Choroid plexus epithelial cell (primary cell): ENCODE measurements at regions not wholly inside any gene's neighbourhood (a gene's known extent, or its start where the extent isn't known, plus 50 kb on each side); places are given as distances from the start of the nearest gene placed in this dataset.

ENCODE experiments used
- DNase-seq: peaks from one replicate; pipeline ENCODE4 v3.0.0-alpha.2; 2010; ENCODE audit warnings: low read depth
- H3K4me3 ChIP-seq: 2 replicates; pipeline ENCODE4 v1.5.1; 2011; ENCODE audit warnings: low read depth, mild to moderate bottlenecking, control low read depth, low read length, moderate library complexity
- CTCF ChIP-seq: conservative IDR thresholded peaks from 2 replicates; pipeline ENCODE4 v1.5.1; 2011; ENCODE audit warnings: low read depth, mild to moderate bottlenecking, control low read depth, inconsistent platforms, low read length, moderate library complexity

GRCh38 chr1:221477252-221477651 is 264.6 kb downstream of the DUSP10 start:
- no peak for TF ChIP-seq CTCF
- no peak for DNase-seq
- H3K4me3 ChIP-seq: no peak overlapping the region

DNA sequence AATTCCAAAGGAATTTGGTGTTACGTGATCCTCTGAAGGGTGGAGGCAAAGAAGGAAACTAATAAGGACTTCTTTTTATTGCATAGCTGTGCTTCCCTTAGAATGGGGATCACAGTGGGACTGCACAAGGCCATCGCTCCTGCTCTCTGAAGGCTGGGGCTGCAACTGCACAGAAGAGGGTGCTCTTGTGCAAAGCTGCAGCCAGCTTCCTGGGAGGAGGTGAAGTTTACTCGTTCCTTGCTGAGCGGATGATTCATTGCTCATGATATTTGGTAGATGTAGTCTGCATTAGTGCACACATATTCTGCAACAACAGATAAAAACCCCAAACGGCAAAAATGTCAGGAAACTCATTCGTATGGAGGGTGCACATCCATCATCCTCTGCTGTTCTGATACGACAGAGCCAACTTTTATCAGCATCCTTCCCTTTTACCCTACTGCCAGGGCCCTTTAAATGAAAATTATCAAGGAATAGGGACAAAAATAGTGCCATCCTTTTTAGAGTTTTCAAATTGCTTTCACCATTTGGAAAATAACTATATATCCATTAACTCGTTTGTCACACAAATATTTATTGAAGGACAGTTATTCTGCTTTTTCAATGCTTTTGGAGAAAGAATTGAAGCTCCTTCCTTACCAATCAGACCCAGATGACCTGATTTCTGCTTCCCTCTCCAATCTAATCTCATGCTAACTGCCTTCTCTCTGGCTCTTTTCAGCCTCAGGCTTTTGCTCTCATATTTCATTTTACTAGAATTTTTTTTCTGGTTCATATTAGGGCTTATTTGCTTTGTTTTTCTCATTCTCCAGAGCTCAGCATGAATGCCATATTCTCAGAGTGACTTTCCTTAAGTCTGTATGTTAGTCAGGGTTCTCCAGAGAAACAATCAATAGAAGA is 263.6 kb downstream of the DUSP10 start:
- peak; percentile 94 for DNase-seq
- no peak overlapping the region for H3K4me3 ChIP-seq
- TF ChIP-seq CTCF: peak; percentile 99

GRCh38 chr1:221487781-221488524 is 253.9 kb downstream of the DUSP10 start:
- no peak overlapping the region for H3K4me3 ChIP-seq
- no peak for TF ChIP-seq CTCF
- DNase-seq: peak; percentile 88

GRCh38 chr1:221488550-221488949 is 253.3 kb downstream of the DUSP10 start:
- peak; percentile 11 for DNase-seq
- TF ChIP-seq CTCF: no peak
- H3K4me3 ChIP-seq: no peak overlapping the region

GRCh38 chr1:221494670-221495069 is 247.2 kb downstream of the DUSP10 start:
- no peak for TF ChIP-seq CTCF
- peak; percentile 69 for DNase-seq

GRCh38 chr1:221497046-221497445 is 244.8 kb downstream of the DUSP10 start:
- no peak overlapping the region for H3K4me3 ChIP-seq
- TF ChIP-seq CTCF: no peak
- DNase-seq: no peak

More at GRCh38 chr1:221494670-221495069, 247.2 kb downstream of the DUSP10 start:
- no peak overlapping the region for H3K4me3 ChIP-seq
